ENCODE measurements at regions not wholly inside any gene's neighbourhood (a gene's known extent, or its start where the extent isn't known, plus 50 kb on each side); places are given as distances from the start of the nearest gene placed in this dataset.
"Not testable (repeated sequence)": the region's sequence is repeated elsewhere in the genome, so short reads cannot be mapped to it uniquely, and the experiment has no call there.

DNA sequence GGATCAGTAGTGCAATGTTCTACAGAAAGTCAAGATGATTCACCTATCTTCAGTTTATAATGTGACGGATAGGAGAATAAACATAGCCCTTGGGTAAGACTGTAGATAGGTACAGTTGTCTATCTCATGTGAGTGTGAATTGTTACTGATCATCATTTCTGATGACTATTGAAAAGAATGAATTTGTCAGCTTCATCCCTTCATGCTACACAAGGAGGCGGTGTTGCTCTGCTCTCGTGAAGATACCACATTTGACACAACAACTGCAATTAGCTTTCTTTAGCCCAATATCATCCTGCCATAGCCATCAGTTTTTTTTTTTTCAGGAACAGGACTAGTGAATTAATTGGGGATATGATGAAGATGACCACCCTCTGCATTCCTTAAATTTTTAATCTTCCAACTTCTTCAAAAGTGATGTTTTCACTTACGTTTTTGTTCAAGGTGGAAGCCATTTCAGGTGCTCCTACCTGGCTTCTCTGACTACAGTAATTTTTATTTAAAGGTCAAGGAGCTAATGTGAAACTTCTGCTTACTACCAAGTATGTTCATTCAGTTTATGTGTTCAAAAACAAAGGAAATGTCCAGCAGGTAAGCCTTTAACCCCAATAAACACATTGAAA, 152.9 kb upstream of the MOCS2 start:
- no peak overlapping the region for H3K4me3 ChIP-seq
- no peak for DNase-seq (ENCODE audit: low spot score in 2 of 2)
- WGBS, result 88% methylated on average over 4 of the region's 4 CpGs
- no peak overlapping the region for H3K27ac ChIP-seq
- H3K4me1 ChIP-seq, result no peaks in the 10 kb centered on the region
- no peaks in the 10 kb centered on the region for H3K27me3 ChIP-seq
- no peaks in the 10 kb centered on the region for H3K36me3 ChIP-seq
- H3K9me3 ChIP-seq, result no peaks in the 10 kb centered on the region
- TF ChIP-seq POLR2AphosphoS5 (IDR thresholded peaks at IDR 0.05), result no peak
- TF ChIP-seq, protein P1, sequence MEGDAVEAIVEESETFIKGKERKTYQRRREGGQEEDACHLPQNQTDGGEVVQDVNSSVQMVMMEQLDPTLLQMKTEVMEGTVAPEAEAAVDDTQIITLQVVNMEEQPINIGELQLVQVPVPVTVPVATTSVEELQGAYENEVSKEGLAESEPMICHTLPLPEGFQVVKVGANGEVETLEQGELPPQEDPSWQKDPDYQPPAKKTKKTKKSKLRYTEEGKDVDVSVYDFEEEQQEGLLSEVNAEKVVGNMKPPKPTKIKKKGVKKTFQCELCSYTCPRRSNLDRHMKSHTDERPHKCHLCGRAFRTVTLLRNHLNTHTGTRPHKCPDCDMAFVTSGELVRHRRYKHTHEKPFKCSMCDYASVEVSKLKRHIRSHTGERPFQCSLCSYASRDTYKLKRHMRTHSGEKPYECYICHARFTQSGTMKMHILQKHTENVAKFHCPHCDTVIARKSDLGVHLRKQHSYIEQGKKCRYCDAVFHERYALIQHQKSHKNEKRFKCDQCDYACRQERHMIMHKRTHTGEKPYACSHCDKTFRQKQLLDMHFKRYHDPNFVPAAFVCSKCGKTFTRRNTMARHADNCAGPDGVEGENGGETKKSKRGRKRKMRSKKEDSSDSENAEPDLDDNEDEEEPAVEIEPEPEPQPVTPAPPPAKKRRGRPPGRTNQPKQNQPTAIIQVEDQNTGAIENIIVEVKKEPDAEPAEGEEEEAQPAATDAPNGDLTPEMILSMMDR (IDR thresholded peaks at IDR 0.05), result peak in 1 of 2 donors; percentile 21

DNA sequence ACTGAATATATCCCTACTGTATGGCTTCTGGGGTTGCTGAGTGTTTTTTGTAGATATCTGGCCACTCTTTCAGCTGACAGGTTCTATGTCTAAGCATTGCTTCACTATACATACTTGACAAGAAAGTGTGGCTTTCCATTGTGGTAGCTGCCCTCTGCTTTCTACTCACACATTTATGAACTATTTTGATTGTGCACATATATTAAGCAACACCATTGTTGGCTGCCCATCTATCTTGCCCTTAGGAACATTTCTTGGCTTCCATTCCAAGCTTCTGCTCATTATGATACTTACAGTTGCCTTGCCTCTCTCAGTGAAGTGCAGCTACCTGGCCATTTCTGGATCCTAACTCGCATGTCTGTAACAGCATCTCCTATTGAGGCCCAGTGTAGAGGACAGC, 153.6 kb upstream of the MOCS2 start:
- DNase-seq (ENCODE audit: low spot score in 2 of 2), result no peak
- no peak overlapping the region for H3K27ac ChIP-seq
- H3K4me1 ChIP-seq, result no peaks in the 10 kb centered on the region
- no peak overlapping the region for H3K4me3 ChIP-seq
- H3K27me3 ChIP-seq, result no peaks in the 10 kb centered on the region
- no peaks in the 10 kb centered on the region for H3K9me3 ChIP-seq
- TF ChIP-seq, protein P1 (IDR thresholded peaks at IDR 0.05), result no peak
- TF ChIP-seq EP300 (IDR thresholded peaks at IDR 0.05), result no peak
- no peaks in the 10 kb centered on the region for H3K36me3 ChIP-seq
- WGBS, result 91% methylated on average over 1 of the region's 1 CpG

DNA sequence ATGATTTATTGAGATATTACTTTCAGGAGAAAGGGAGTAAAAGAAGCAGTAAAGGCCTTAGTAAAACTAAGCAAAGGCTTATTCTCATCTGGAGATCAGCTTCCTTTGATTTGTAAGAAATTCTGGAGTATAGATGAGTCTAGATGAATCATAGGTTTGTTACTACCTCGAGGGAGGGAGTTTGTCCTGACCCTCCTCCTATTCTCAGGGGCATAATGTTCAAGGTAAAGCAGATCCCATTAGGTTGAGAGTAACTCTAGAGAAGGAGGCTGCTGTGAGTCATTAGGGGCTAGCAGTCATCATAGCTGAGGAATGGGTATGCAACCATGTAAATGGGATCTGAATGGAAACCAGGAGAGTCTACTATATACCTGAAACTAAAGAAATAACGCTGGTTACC, 155.5 kb upstream of the MOCS2 start:
- H3K27me3 ChIP-seq, result no peaks in the 10 kb centered on the region
- H3K4me1 ChIP-seq, result no peaks in the 10 kb centered on the region
- H3K36me3 ChIP-seq, result no peaks in the 10 kb centered on the region
- 84% methylated on average over 2 of the region's 2 CpGs for WGBS
- no peak for TF ChIP-seq POLR2AphosphoS5 (IDR thresholded peaks at IDR 0.05)
- TF ChIP-seq, protein P1 (IDR thresholded peaks at IDR 0.05), result no peak
- TF ChIP-seq POLR2A (IDR thresholded peaks at IDR 0.05), result no peak
- TF ChIP-seq EP300 (IDR thresholded peaks at IDR 0.05), result no peak
- no peaks in the 10 kb centered on the region for H3K9me3 ChIP-seq
- no peak overlapping the region for H3K27ac ChIP-seq
- H3K4me3 ChIP-seq, result no peak overlapping the region
- no peak for DNase-seq (ENCODE audit: low spot score in 2 of 2)

DNA sequence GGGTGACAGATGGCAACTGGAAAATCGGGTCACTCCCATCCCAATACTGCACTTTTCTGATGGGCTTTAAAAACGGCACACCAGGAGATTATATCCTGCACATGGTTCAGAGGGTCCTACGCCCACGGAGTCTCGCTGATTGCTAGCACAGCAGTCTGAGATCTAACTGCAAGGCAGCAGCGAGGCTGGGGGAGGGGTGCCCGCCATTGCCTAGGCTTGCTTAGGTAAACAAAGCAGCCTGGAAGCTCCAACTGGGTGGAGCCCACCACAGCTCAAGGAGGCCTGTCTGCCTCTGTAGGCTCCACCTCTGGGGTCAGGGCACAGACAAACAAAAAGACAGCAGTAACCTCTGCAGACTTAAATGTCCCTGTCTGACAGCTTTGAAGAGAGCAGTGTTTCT, 158.7 kb upstream of the MOCS2 start:
- 86% methylated on average over 6 of the region's 7 CpGs for WGBS

DNA sequence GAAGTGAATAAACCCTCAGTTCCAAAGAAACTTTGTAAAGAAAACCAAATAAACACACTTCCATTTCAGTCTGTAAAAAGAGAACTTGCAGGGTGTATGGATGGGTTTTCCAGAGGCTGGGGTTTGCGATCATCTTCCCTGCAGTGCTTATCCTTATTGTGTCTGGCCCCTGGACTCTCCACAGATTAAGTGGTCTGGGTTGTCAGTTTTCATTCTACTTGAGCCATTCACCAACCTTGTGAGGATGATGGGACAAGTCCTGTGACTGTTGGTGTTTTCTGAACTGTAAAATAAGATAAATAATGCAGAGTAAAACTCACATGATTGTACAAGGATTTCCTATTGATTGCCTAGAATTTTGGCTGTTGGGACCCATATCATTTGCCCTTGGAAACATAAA, 166.1 kb upstream of the MOCS2 start:
- WGBS, result 88% methylated on average over 1 of the region's 1 CpG
- H3K4me1 ChIP-seq, result no peaks in the 10 kb centered on the region
- H3K27me3 ChIP-seq, result no peaks in the 10 kb centered on the region
- no peak overlapping the region for H3K27ac ChIP-seq
- no peak for DNase-seq (ENCODE audit: low spot score in 2 of 2)
- no peaks in the 10 kb centered on the region for H3K9me3 ChIP-seq
- no peaks in the 10 kb centered on the region for H3K36me3 ChIP-seq
- TF ChIP-seq POLR2AphosphoS5 (IDR thresholded peaks at IDR 0.05) (no peak), EP300 (IDR thresholded peaks at IDR 0.05) (no peak), POLR2A (IDR thresholded peaks at IDR 0.05) (no peak)
- TF ChIP-seq, protein P1 (IDR thresholded peaks at IDR 0.05), result no peak
- no peak overlapping the region for H3K4me3 ChIP-seq

More for the DNA sequence above, 158.7 kb upstream of the MOCS2 start:
- H3K27ac ChIP-seq; H3K36me3 ChIP-seq; H3K27me3 ChIP-seq; H3K4me3 ChIP-seq; DNase-seq (ENCODE audit: low spot score in 2 of 2); H3K9me3 ChIP-seq; H3K4me1 ChIP-seq: not testable (repeated sequence)

DNA sequence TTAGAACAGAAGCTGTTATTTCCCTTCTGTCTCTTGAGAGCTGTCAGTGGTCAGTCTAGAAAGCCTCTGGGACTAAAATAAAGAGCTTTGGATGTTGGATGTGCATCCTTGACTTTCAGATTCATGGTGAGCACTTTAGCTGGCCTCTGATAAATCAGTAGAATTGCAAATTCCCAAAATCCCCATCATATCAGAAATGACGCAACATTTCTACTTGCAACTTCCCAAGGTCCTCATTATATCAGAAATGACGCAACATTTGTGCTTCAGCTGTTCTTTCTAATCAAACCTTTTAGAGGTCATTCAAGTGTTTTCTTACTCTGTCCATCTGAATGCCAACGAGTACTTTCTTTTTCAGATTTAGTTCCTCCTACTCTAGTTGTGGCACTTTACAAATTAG, 167.3 kb upstream of the MOCS2 start:
- H3K27me3 ChIP-seq, result no peaks in the 10 kb centered on the region
- no peaks in the 10 kb centered on the region for H3K36me3 ChIP-seq
- no peak overlapping the region for H3K4me3 ChIP-seq
- no peaks in the 10 kb centered on the region for H3K9me3 ChIP-seq
- TF ChIP-seq POLR2AphosphoS5 (IDR thresholded peaks at IDR 0.05) (no peak), EP300 (IDR thresholded peaks at IDR 0.05) (no peak), POLR2A (IDR thresholded peaks at IDR 0.05) (no peak)
- TF ChIP-seq, protein P1 (IDR thresholded peaks at IDR 0.05), result no peak
- no peak for DNase-seq (ENCODE audit: low spot score in 2 of 2)
- H3K4me1 ChIP-seq, result no peaks in the 10 kb centered on the region
- WGBS, result 77% methylated on average over 3 of the region's 3 CpGs
- no peak overlapping the region for H3K27ac ChIP-seq
